ENCODE measurements at regions not wholly inside any gene's neighbourhood (a gene's known extent, or its start where the extent isn't known, plus 50 kb on each side); places are given as distances from the start of the nearest gene placed in this dataset.

DNA sequence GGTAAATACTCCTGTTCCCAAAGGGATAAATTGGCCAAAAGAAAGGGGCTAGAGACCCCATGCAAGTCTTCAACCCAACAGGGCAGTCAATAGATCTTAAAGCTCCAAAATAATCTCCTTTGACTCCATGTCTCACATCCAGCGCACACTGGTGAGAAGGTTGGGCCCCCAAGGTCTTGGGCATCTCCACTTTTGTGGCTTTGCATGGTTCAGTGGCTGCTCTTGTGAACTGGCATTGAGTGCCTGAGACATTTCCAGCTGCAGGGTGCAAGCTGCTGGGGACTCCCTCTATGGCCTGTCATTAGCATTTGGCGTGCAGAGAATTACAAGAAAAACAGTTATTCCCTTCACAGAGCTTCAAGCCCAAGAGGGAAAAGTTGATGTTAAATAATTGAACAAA lies 224.7 kb downstream of the MTRR start:
- TF ChIP-seq, protein P1, sequence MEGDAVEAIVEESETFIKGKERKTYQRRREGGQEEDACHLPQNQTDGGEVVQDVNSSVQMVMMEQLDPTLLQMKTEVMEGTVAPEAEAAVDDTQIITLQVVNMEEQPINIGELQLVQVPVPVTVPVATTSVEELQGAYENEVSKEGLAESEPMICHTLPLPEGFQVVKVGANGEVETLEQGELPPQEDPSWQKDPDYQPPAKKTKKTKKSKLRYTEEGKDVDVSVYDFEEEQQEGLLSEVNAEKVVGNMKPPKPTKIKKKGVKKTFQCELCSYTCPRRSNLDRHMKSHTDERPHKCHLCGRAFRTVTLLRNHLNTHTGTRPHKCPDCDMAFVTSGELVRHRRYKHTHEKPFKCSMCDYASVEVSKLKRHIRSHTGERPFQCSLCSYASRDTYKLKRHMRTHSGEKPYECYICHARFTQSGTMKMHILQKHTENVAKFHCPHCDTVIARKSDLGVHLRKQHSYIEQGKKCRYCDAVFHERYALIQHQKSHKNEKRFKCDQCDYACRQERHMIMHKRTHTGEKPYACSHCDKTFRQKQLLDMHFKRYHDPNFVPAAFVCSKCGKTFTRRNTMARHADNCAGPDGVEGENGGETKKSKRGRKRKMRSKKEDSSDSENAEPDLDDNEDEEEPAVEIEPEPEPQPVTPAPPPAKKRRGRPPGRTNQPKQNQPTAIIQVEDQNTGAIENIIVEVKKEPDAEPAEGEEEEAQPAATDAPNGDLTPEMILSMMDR (IDR thresholded peaks at IDR 0.05), result no peak
- Histone ChIP-seq H3K4me3 (no peak overlapping the region), H3K27ac (no peak overlapping the region), H3K9me3 (no peaks in the 10 kb centered on the region), H3K27me3 (no peaks in the 10 kb centered on the region), H3K36me3 (no peaks in the 10 kb centered on the region), H3K4me1 (no peaks in the 10 kb centered on the region)
- no peak for DNase-seq (ENCODE audit: low spot score)

DNA sequence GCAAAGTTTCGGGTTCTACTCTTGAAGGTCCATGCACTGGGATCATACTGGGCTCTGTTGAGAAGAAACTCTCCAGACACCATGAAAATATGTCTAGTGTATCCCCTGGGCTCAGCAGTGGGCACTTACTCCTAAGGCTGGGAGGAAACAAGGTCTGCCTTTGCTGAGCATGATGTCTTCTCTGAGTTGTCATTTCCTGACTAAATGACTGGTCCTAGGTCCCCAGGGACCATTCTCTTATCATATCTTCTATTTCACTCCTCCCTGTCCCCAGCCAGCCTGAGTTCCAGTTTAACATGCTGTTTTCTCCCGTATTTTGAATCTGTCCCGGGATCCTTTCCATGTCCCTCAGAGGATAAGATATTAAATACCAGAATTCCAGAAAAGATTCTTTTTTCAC lies 225.4 kb downstream of the MTRR start:
- Histone ChIP-seq H3K4me3 (no peak overlapping the region), H3K36me3 (no peaks in the 10 kb centered on the region), H3K27me3 (no peaks in the 10 kb centered on the region), H3K4me1 (no peaks in the 10 kb centered on the region), H3K9me3 (no peaks in the 10 kb centered on the region), H3K27ac (no peak overlapping the region)
- TF ChIP-seq, protein P1 (IDR thresholded peaks at IDR 0.05), result no peak
- no peak for DNase-seq (ENCODE audit: low spot score)

DNA sequence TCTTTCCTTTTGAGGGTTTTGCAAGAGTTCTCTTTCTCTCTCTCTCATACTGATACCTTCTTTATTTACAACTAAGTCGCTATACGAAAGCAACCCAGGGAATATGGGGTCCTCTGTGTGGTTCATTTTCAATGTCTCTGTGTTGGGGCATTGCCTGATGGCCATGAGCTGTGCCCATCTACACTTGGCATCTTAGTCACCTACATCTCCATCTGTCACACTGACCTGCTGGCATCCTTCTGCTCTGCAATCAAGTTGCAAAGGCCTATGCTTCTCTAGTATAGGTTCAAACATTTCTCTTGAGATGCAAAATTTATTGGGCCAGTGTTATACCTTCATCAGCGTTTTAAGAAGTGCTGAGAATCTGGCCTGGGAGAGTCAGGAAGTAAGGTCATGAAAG lies 228.2 kb downstream of the MTRR start:
- no peaks in the 10 kb centered on the region for H3K9me3 ChIP-seq
- H3K27me3 ChIP-seq, result no peaks in the 10 kb centered on the region
- no peak overlapping the region for H3K4me3 ChIP-seq
- H3K4me1 ChIP-seq, result no peaks in the 10 kb centered on the region
- no peak overlapping the region for H3K27ac ChIP-seq
- TF ChIP-seq, protein P1 (IDR thresholded peaks at IDR 0.05), result no peak
- no peaks in the 10 kb centered on the region for H3K36me3 ChIP-seq
- no peak for DNase-seq (ENCODE audit: low spot score)

DNA sequence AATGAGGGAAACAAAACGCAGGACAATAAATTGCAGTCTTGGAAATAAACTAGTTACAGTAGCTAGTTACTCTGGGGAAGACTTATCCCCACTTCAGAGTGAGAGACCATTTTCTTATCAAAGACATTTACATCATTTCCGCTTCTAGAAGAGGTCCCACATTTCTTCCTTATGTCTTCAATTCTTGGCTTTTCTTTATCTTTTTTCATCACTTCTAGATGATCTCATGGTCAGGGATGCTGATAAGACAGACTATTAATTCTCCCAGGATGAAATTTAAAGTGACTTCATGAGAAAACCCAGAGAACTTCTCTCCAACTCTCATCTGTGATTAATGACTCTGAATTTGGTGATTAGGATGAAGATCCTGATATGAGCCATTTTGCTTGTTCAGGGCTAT lies 229.1 kb downstream of the MTRR start:
- no peak overlapping the region for H3K4me3 ChIP-seq
- H3K4me1 ChIP-seq, result no peaks in the 10 kb centered on the region
- H3K36me3 ChIP-seq, result no peaks in the 10 kb centered on the region
- DNase-seq (ENCODE audit: low spot score), result no peak
- TF ChIP-seq, protein P1 (IDR thresholded peaks at IDR 0.05), result no peak
- no peaks in the 10 kb centered on the region for H3K9me3 ChIP-seq
- no peak overlapping the region for H3K27ac ChIP-seq
- no peaks in the 10 kb centered on the region for H3K27me3 ChIP-seq

DNA sequence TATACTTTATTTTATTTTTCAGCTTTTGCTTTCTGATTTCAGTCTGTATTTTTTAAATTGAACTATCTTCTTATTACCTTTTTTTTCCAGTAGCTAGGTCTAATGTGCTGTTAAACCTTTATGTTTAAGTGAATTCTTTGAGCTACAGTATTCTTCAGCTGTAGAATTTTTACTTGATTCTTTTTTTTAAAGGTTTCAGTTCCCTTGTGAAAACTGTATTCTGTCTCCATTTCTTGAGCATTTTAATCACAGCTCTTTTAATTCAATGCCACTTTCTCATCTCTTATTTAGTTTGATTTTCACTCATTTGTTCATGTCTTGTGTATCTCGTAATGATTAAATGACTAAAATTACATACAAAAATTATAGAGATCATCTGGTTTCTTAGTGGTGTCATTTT lies 233.8 kb downstream of the MTRR start:
- H3K9me3 ChIP-seq, result no peaks in the 10 kb centered on the region
- H3K27me3 ChIP-seq, result no peaks in the 10 kb centered on the region

More for the DNA sequence above, 233.8 kb downstream of the MTRR start:
- no peak for DNase-seq (ENCODE audit: low spot score)
- TF ChIP-seq, protein P1 (IDR thresholded peaks at IDR 0.05), result no peak
- Histone ChIP-seq H3K4me1 (no peaks in the 10 kb centered on the region), H3K27ac (no peak overlapping the region), H3K36me3 (no peaks in the 10 kb centered on the region), H3K4me3 (no peak overlapping the region)
